ENCODE measurements at regions not wholly inside any gene's neighbourhood (a gene's known extent, or its start where the extent isn't known, plus 50 kb on each side); places are given as distances from the start of the nearest gene placed in this dataset.

DNA sequence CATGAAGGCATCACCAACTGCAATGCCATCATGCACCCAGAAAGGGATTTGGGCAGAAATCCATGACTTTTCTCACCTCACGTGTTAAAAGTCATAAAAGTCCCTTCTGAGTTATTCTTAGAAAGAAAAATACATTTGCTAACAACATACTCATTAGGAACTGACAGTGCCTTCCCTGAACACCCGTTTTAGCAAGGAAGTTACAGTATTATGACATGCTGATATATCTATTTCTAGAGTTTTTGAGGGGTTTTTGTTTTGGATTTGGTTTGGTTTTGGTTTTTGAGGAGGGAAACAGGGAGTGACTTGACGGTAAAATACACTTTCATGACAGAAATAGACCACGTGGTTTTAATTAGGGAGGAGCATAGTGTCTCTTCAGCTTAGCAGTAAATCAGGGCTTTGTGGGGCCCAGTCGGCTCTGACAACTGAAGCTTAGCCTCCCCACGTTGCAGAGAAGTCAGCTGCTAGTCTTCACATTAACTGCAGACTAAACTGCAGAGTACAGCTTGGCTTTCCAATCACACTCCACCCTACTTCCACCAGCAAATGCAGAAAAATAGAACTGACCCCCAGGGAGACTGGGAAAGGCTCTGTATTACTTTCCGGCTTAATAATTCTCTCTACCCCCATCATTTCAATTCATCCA is 141.4 kb downstream of the FAM124B start:
- RAD21 ChIA-PET (ENCODE audit: unreplicated experiment) = no interaction called here
- H4K20me1 ChIP-seq (ENCODE audit: control insufficient read depth, insufficient read depth) = no peaks in the 10 kb centered on the region
- H3K4me3 ChIP-seq = no peak overlapping the region
- CTCF ChIA-PET = interaction anchor here (1.1 kb wide), 1 partner anchor 26 kb away, joined by 3 read pairs; no protein-coding TSS in a partner anchor
- 8% methylated on average over 7 of the region's 7 CpGs for WGBS (ENCODE audit: insufficient coverage, insufficient replicate concordance, low lambda C conversion rate, missing lambda C conversion rate)
- intact Hi-C loops (cut with micrococcal nuclease; ENCODE audit: unreplicated experiment) = no loop called here
- in situ Hi-C loops (cut with MboI) = no loop called here
- no peaks in the 10 kb centered on the region for H3K79me2 ChIP-seq (ENCODE audit: control insufficient read depth, insufficient read depth, low read length)
- H2AFZ ChIP-seq (ENCODE audit: control insufficient read depth, low read depth, low read length) = no peak overlapping the region
- no peak overlapping the region for H3K27ac ChIP-seq (ENCODE audit: control insufficient read depth, insufficient read depth)
- ATAC-seq (no peak), DNase-seq (ENCODE audit: low read depth, low spot score) (no peak), FAIRE-seq (no peak)
- peaks cover 0 to 2% of the 10 kb centered on the region in 2 experiments; a peak in 1 of 4 replicates for H3K27me3 ChIP-seq (replicated peaks in 1 of 2; ENCODE audit: control insufficient read depth in 2 of 2, insufficient read depth in 2 of 2, low read length in 1 of 2)
- no peak overlapping the region for H3K9ac ChIP-seq (ENCODE audit: control insufficient read depth, insufficient read depth, low read length)
- SMC1A ChIA-PET (ENCODE audit: uncharacterized antibody, unreplicated experiment) = no interaction called here
- no peaks in the 10 kb centered on the region for H3K36me3 ChIP-seq (ENCODE audit: control insufficient read depth in 2 of 2, insufficient read depth in 2 of 2, low read length in 1 of 2)
- POLR2A ChIA-PET = no interaction called here
- H3K4me2 ChIP-seq (ENCODE audit: control insufficient read depth, insufficient read depth) = no peak overlapping the region
- H3K9me3 ChIP-seq (replicated peaks; ENCODE audit: control insufficient read depth, insufficient read depth, low read length) = no peaks in the 10 kb centered on the region
- no TSS peak for BruUV-seq (replicated peaks)
- no peaks in the 10 kb centered on the region for H3K4me1 ChIP-seq (ENCODE audit: control insufficient read depth, insufficient read depth, low read length)
- TF ChIP-seq, protein P1, sequence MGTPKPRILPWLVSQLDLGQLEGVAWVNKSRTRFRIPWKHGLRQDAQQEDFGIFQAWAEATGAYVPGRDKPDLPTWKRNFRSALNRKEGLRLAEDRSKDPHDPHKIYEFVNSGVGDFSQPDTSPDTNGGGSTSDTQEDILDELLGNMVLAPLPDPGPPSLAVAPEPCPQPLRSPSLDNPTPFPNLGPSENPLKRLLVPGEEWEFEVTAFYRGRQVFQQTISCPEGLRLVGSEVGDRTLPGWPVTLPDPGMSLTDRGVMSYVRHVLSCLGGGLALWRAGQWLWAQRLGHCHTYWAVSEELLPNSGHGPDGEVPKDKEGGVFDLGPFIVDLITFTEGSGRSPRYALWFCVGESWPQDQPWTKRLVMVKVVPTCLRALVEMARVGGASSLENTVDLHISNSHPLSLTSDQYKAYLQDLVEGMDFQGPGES (IDR thresholded peaks at IDR 0.05) = no peak
- TF ChIP-seq, protein P2, sequence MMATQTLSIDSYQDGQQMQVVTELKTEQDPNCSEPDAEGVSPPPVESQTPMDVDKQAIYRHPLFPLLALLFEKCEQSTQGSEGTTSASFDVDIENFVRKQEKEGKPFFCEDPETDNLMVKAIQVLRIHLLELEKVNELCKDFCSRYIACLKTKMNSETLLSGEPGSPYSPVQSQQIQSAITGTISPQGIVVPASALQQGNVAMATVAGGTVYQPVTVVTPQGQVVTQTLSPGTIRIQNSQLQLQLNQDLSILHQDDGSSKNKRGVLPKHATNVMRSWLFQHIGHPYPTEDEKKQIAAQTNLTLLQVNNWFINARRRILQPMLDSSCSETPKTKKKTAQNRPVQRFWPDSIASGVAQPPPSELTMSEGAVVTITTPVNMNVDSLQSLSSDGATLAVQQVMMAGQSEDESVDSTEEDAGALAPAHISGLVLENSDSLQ (IDR thresholded peaks at IDR 0.05) = no peak
- TF ChIP-seq, protein P3, sequence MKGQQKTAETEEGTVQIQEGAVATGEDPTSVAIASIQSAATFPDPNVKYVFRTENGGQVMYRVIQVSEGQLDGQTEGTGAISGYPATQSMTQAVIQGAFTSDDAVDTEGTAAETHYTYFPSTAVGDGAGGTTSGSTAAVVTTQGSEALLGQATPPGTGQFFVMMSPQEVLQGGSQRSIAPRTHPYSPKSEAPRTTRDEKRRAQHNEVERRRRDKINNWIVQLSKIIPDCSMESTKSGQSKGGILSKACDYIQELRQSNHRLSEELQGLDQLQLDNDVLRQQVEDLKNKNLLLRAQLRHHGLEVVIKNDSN (IDR thresholded peaks at IDR 0.05; ENCODE audit: borderline replicate concordance, extremely low read length, insufficient read depth, low read depth, low read length) = no peak
- TF ChIP-seq, protein P4, sequence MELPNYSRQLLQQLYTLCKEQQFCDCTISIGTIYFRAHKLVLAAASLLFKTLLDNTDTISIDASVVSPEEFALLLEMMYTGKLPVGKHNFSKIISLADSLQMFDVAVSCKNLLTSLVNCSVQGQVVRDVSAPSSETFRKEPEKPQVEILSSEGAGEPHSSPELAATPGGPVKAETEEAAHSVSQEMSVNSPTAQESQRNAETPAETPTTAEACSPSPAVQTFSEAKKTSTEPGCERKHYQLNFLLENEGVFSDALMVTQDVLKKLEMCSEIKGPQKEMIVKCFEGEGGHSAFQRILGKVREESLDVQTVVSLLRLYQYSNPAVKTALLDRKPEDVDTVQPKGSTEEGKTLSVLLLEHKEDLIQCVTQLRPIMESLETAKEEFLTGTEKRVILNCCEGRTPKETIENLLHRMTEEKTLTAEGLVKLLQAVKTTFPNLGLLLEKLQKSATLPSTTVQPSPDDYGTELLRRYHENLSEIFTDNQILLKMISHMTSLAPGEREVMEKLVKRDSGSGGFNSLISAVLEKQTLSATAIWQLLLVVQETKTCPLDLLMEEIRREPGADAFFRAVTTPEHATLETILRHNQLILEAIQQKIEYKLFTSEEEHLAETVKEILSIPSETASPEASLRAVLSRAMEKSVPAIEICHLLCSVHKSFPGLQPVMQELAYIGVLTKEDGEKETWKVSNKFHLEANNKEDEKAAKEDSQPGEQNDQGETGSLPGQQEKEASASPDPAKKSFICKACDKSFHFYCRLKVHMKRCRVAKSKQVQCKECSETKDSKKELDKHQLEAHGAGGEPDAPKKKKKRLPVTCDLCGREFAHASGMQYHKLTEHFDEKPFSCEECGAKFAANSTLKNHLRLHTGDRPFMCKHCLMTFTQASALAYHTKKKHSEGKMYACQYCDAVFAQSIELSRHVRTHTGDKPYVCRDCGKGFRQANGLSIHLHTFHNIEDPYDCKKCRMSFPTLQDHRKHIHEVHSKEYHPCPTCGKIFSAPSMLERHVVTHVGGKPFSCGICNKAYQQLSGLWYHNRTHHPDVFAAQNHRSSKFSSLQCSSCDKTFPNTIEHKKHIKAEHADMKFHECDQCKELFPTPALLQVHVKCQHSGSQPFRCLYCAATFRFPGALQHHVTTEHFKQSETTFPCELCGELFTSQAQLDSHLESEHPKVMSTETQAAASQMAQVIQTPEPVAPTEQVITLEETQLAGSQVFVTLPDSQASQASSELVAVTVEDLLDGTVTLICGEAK (IDR thresholded peaks at IDR 0.05; ENCODE audit: borderline replicate concordance) = no peak
- TF ChIP-seq, protein P5, sequence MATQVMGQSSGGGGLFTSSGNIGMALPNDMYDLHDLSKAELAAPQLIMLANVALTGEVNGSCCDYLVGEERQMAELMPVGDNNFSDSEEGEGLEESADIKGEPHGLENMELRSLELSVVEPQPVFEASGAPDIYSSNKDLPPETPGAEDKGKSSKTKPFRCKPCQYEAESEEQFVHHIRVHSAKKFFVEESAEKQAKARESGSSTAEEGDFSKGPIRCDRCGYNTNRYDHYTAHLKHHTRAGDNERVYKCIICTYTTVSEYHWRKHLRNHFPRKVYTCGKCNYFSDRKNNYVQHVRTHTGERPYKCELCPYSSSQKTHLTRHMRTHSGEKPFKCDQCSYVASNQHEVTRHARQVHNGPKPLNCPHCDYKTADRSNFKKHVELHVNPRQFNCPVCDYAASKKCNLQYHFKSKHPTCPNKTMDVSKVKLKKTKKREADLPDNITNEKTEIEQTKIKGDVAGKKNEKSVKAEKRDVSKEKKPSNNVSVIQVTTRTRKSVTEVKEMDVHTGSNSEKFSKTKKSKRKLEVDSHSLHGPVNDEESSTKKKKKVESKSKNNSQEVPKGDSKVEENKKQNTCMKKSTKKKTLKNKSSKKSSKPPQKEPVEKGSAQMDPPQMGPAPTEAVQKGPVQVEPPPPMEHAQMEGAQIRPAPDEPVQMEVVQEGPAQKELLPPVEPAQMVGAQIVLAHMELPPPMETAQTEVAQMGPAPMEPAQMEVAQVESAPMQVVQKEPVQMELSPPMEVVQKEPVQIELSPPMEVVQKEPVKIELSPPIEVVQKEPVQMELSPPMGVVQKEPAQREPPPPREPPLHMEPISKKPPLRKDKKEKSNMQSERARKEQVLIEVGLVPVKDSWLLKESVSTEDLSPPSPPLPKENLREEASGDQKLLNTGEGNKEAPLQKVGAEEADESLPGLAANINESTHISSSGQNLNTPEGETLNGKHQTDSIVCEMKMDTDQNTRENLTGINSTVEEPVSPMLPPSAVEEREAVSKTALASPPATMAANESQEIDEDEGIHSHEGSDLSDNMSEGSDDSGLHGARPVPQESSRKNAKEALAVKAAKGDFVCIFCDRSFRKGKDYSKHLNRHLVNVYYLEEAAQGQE (IDR thresholded peaks at IDR 0.05; ENCODE audit: low read depth, low read length) = no peak
- no peak for TF ChIP-seq SMAD5 (IDR thresholded peaks at IDR 0.05; ENCODE audit: low read depth)
- no peak for TF ChIP-seq ASH2L (IDR thresholded peaks at IDR 0.05; ENCODE audit: borderline replicate concordance, low read depth)
- TF ChIP-seq ZNF274 (IDR thresholded peaks at IDR 0.05; ENCODE audit: insufficient read depth, insufficient read length) = no peak
- TF ChIP-seq TAF1 (IDR thresholded peaks at IDR 0.05; ENCODE audit: borderline replicate concordance, low read depth, low read length) = no peak
- TF ChIP-seq, protein P6, sequence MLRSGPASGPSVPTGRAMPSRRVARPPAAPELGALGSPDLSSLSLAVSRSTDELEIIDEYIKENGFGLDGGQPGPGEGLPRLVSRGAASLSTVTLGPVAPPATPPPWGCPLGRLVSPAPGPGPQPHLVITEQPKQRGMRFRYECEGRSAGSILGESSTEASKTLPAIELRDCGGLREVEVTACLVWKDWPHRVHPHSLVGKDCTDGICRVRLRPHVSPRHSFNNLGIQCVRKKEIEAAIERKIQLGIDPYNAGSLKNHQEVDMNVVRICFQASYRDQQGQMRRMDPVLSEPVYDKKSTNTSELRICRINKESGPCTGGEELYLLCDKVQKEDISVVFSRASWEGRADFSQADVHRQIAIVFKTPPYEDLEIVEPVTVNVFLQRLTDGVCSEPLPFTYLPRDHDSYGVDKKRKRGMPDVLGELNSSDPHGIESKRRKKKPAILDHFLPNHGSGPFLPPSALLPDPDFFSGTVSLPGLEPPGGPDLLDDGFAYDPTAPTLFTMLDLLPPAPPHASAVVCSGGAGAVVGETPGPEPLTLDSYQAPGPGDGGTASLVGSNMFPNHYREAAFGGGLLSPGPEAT (IDR thresholded peaks at IDR 0.05; ENCODE audit: low read depth) = no peak

Measured in GM12878 (cell line).